Epithelial cell of esophagus (primary cell): ENCODE measurements at regions not wholly inside any gene's neighbourhood (a gene's known extent, or its start where the extent isn't known, plus 50 kb on each side); places are given as distances from the start of the nearest gene placed in this dataset.

Experiments used
- DNase-seq: peaks from one replicate; pipeline ENCODE4 v3.0.0; 2010; ENCODE audit warnings: low read depth
- H3K4me3 ChIP-seq: 2 replicates; pipeline ENCODE4 v1.5.1; 2011; ENCODE audit warnings: mild to moderate bottlenecking, low read length, control low read depth
- CTCF ChIP-seq: IDR thresholded peaks from 2 replicates; pipeline ENCODE4 v1.5.1; 2011; ENCODE audit warnings: low read depth, mild to moderate bottlenecking, low read length, control low read depth, inconsistent platforms; ENCODE audit not compliant: insufficient read depth; ENCODE audit errors: missing control alignments

GRCh38 chr3:101932326-101933068 lies 83.2 kb downstream of the NFKBIZ start:
- no peak for TF ChIP-seq CTCF
- no peak for DNase-seq
- no peak overlapping the region for H3K4me3 ChIP-seq

- peak; percentile 92 for DNase-seq
- no peak for TF ChIP-seq CTCF
- H3K4me3 ChIP-seq: no peak overlapping the region
Measured at GRCh38 chr3:101936419-101937356, 87.4 kb downstream of the NFKBIZ start.

GRCh38 chr3:101938262-101938847 lies 89.0 kb downstream of the NFKBIZ start:
- H3K4me3 ChIP-seq: no peak overlapping the region
- no peak for TF ChIP-seq CTCF
- no peak for DNase-seq

- no peak for DNase-seq
- TF ChIP-seq CTCF: no peak
- H3K4me3 ChIP-seq: no peak overlapping the region
Measured at GRCh38 chr3:101939361-101940049, 90.2 kb downstream of the NFKBIZ start.

GRCh38 chr3:101940521-101941317 lies 91.4 kb downstream of the NFKBIZ start:
- no peak overlapping the region for H3K4me3 ChIP-seq
- peak; percentile 92 for DNase-seq
- no peak for TF ChIP-seq CTCF
